Osteoblast (primary cell): ENCODE measurements at regions not wholly inside any gene's neighbourhood (a gene's known extent, or its start where the extent isn't known, plus 50 kb on each side); places are given as distances from the start of the nearest gene placed in this dataset.

Experiments used
- DNase-seq: peaks from one replicate; pipeline ENCODE4 v3.0.0; 2011; ENCODE audit warnings: low spot score, mixed read lengths; ENCODE audit not compliant: insufficient read length; ENCODE audit errors: missing footprints
- H2AFZ ChIP-seq: 2 replicates; pipeline ENCODE4 v1.6.0; 2011; ENCODE audit warnings: mild to moderate bottlenecking, low read length
- H3K27ac ChIP-seq: 2 replicates; pipeline ENCODE4 v1.5.1; 2011; ENCODE audit warnings: mild to moderate bottlenecking, low read depth, low read length, moderate library complexity
- H3K27me3 ChIP-seq: 2 replicates; pipeline ENCODE4 v1.6.0; 2012; ENCODE audit warnings: mild to moderate bottlenecking, control low read depth, inconsistent platforms, low read length, moderate library complexity; ENCODE audit not compliant: insufficient read depth
- H3K36me3 ChIP-seq: 2 replicates; pipeline ENCODE4 v1.5.1; 2011; ENCODE audit warnings: mild to moderate bottlenecking, low read length, control low read depth, moderate library complexity; ENCODE audit not compliant: insufficient read depth
- H3K4me1 ChIP-seq: 2 replicates; pipeline ENCODE4 v1.5.1; 2011; ENCODE audit warnings: mild to moderate bottlenecking, low read length, control low read depth, moderate library complexity; ENCODE audit not compliant: insufficient read depth
- H3K4me2 ChIP-seq: 2 replicates; pipeline ENCODE4 v1.6.0; 2011; ENCODE audit warnings: mild to moderate bottlenecking, low read length; ENCODE audit not compliant: insufficient read depth
- H3K4me3 ChIP-seq: fragments of 200-600 bp; sonication (generic); 3 replicates; pipeline ENCODE4 v1.5.1; 2012; ENCODE audit warnings: mild to moderate bottlenecking, low read length, inconsistent platforms; ENCODE audit not compliant: insufficient read depth
- H3K79me2 ChIP-seq: 2 replicates; pipeline ENCODE4 v1.6.0; 2012; ENCODE audit warnings: mild to moderate bottlenecking, low read length, control low read depth, inconsistent platforms; ENCODE audit not compliant: insufficient read depth
- H3K9me3 ChIP-seq: 2 replicates; pipeline ENCODE4 v1.5.1; 2011; ENCODE audit warnings: low read depth, low read length, control low read depth
- H4K20me1 ChIP-seq: 2 replicates; pipeline ENCODE4 v1.6.0; 2012; ENCODE audit warnings: mild to moderate bottlenecking, low read length, control low read depth; ENCODE audit not compliant: insufficient read depth
- CTCF ChIP-seq: IDR thresholded peaks from 2 replicates; pipeline ENCODE4 v1.5.1; 2011; ENCODE audit warnings: mild to moderate bottlenecking, low read depth, low read length, moderate library complexity; ENCODE audit errors: extremely low read depth

- no peak for TF ChIP-seq CTCF
- DNase-seq, result no peak
Measured at GRCh38 chr12:28766398-28766797, 382.7 kb upstream of the FAR2 start.

GRCh38 chr12:28767836-28768348, 381.2 kb upstream of the FAR2 start:
- Histone ChIP-seq H3K9me3 (no peaks in the 10 kb centered on the region), H3K4me1 (no peaks in the 10 kb centered on the region), H3K79me2 (no peaks in the 10 kb centered on the region), H3K27me3 (no peaks in the 10 kb centered on the region), H3K4me3 (no peak overlapping the region), H2AFZ (no peak overlapping the region), H3K27ac (no peak overlapping the region), H3K36me3 (no peaks in the 10 kb centered on the region), H4K20me1 (no peaks in the 10 kb centered on the region), H3K4me2 (no peak overlapping the region)
- no peak for TF ChIP-seq CTCF
- DNase-seq, result no peak

More at GRCh38 chr12:28766398-28766797, 382.7 kb upstream of the FAR2 start:
- no peaks in the 10 kb centered on the region for H3K36me3 ChIP-seq
- no peaks in the 10 kb centered on the region for H3K9me3 ChIP-seq
- H3K4me1 ChIP-seq, result no peaks in the 10 kb centered on the region
- H3K4me3 ChIP-seq, result no peak overlapping the region
- no peak overlapping the region for H3K4me2 ChIP-seq
- H2AFZ ChIP-seq, result no peak overlapping the region
- no peaks in the 10 kb centered on the region for H3K27me3 ChIP-seq
- no peaks in the 10 kb centered on the region for H4K20me1 ChIP-seq
- H3K79me2 ChIP-seq, result no peaks in the 10 kb centered on the region
- no peak overlapping the region for H3K27ac ChIP-seq

GRCh38 chr12:28770322-28770721, 378.8 kb upstream of the FAR2 start:
- H3K27me3 ChIP-seq, result no peaks in the 10 kb centered on the region
- no peak overlapping the region for H3K4me3 ChIP-seq
- no peaks in the 10 kb centered on the region for H4K20me1 ChIP-seq
- H3K27ac ChIP-seq, result no peak overlapping the region
- no peaks in the 10 kb centered on the region for H3K4me1 ChIP-seq
- no peaks in the 10 kb centered on the region for H3K79me2 ChIP-seq
- TF ChIP-seq CTCF, result no peak
- H3K9me3 ChIP-seq, result no peaks in the 10 kb centered on the region
- H3K36me3 ChIP-seq, result no peaks in the 10 kb centered on the region
- no peak for DNase-seq
- no peak overlapping the region for H2AFZ ChIP-seq
- H3K4me2 ChIP-seq, result no peak overlapping the region

- Histone ChIP-seq H3K79me2 (no peaks in the 10 kb centered on the region), H3K36me3 (no peaks in the 10 kb centered on the region), H3K4me2 (no peak overlapping the region), H3K9me3 (no peaks in the 10 kb centered on the region), H3K27ac (no peak overlapping the region), H3K4me3 (no peak overlapping the region), H3K4me1 (no peaks in the 10 kb centered on the region), H2AFZ (no peak overlapping the region), H3K27me3 (no peaks in the 10 kb centered on the region), H4K20me1 (no peaks in the 10 kb centered on the region)
- TF ChIP-seq CTCF, result no peak
- no peak for DNase-seq
Measured at GRCh38 chr12:28771968-28772367, 377.1 kb upstream of the FAR2 start.
